HEK293 (cell line): ENCODE measurements at regions not wholly inside any gene's neighbourhood (a gene's known extent, or its start where the extent isn't known, plus 50 kb on each side); places are given as distances from the start of the nearest gene placed in this dataset.

Experiments
- CTCF ChIP-seq: fragments of 450-650 bp; formaldehyde crosslinking; IDR thresholded peaks from 2 replicates; pipeline ENCODE4 v1.5.1; 2016; ENCODE audit warnings: missing biosample characterization, missing genetic modification characterization
- ZNF660 ChIP-seq: fragments of 450-650 bp; IDR thresholded peaks from 2 replicates; pipeline ENCODE4 v1.5.1; 2018; ENCODE audit warnings: missing biosample characterization, mild to moderate bottlenecking, missing genetic modification characterization

GRCh38 chr16:73669535-73670274, 621.8 kb upstream of the ZFHX3 start:
- TF ChIP-seq ZNF660 (no peak), CTCF (tag by site-specific recombination) (no peak)
